Stimulated activated CD4-positive, alpha-beta T cell treated with anti-CD3 and anti-CD28 coated beads, Interleukin-1b, Interleukin-23, amount 100 ng/mL, for 1 hour (primary cell): ENCODE measurements at regions not wholly inside any gene's neighbourhood (a gene's known extent, or its start where the extent isn't known, plus 50 kb on each side); places are given as distances from the start of the nearest gene placed in this dataset.
"Not testable (repeated sequence)": the region's sequence is repeated elsewhere in the genome, so short reads cannot be mapped to it uniquely, and the experiment has no call there.

Experiments used
- DNase-seq, 2 donors: peaks; one replicate each; pipeline ENCODE4 v3.0.0-alpha.2; 2020; ENCODE audit warnings: low read depth in 2 of 2

GRCh38 chr12:124384299-124384894 lies 89.5 kb downstream of the RFLNA start:
- no peak for DNase-seq

GRCh38 chr12:124383028-124383427 lies 88.1 kb downstream of the RFLNA start:
- no peak for DNase-seq

- no peak for DNase-seq
Observed at GRCh38 chr12:124381456-124382296, 86.8 kb downstream of the RFLNA start.

- DNase-seq, result no peak
Observed at GRCh38 chr12:124380796-124381455, 86.0 kb downstream of the RFLNA start.

- no peak for DNase-seq
Observed at GRCh38 chr12:124379938-124380754, 85.3 kb downstream of the RFLNA start.

GRCh38 chr12:124379379-124379937 lies 84.6 kb downstream of the RFLNA start:
- no peak for DNase-seq

GRCh38 chr12:124378926-124379325 lies 84.0 kb downstream of the RFLNA start:
- no peak for DNase-seq

GRCh38 chr12:124377981-124378509 lies 83.2 kb downstream of the RFLNA start:
- DNase-seq, result no peak

GRCh38 chr12:124376435-124376834 lies 81.5 kb downstream of the RFLNA start:
- no peak for DNase-seq

GRCh38 chr12:124375789-124376175 lies 80.9 kb downstream of the RFLNA start:
- DNase-seq, result no peak

GRCh38 chr12:124375141-124375788 lies 80.4 kb downstream of the RFLNA start:
- DNase-seq, result no peak

GRCh38 chr12:124374567-124374966 lies 79.7 kb downstream of the RFLNA start:
- no peak for DNase-seq

- DNase-seq, result no peak
Observed at GRCh38 chr12:124374147-124374546, 79.3 kb downstream of the RFLNA start.

- DNase-seq, result not testable (repeated sequence)
Observed at GRCh38 chr12:124373701-124374100, 78.8 kb downstream of the RFLNA start.

- no peak for DNase-seq
Observed at GRCh38 chr12:124372831-124373230, 77.9 kb downstream of the RFLNA start.

GRCh38 chr12:124371970-124372555 lies 77.2 kb downstream of the RFLNA start:
- no peak for DNase-seq

- DNase-seq, result no peak
Observed at GRCh38 chr12:124371366-124371765, 76.5 kb downstream of the RFLNA start.

GRCh38 chr12:124370851-124371250 lies 76.0 kb downstream of the RFLNA start:
- DNase-seq, result no peak

- no peak for DNase-seq
Observed at GRCh38 chr12:124370384-124370783, 75.5 kb downstream of the RFLNA start.

GRCh38 chr12:124369827-124370378 lies 75.0 kb downstream of the RFLNA start:
- no peak for DNase-seq
